Spleen (tissue), 7 donors: ENCODE measurements at regions not wholly inside any gene's neighbourhood (a gene's known extent, or its start where the extent isn't known, plus 50 kb on each side); places are given as distances from the start of the nearest gene placed in this dataset.

ENCODE experiments used
- CTCF ChIP-seq, 11 experiments: fragments of 200-600 bp in 7 of 11; fragments of 450-650 bp in 4 of 11; sonication (generic) in 4 of 11; IDR thresholded peaks in 8 of 11; conservative IDR thresholded peaks in 3 of 11; 1 replicate in 7 of 11; 2 replicates in 4 of 11; pipeline versions ENCODE4 v1.4.0 to v1.8.0; 2016 to 2021; ENCODE audit warnings: antibody characterized with exemption in 11 of 11, inconsistent platforms in 4 of 11, mild to moderate bottlenecking in 1 of 11
- POLR2A ChIP-seq, 3 donors: fragments of 450-650 bp; IDR thresholded peaks; one replicate each; pipeline ENCODE4 v1.5.1; 2017; ENCODE audit warnings: antibody characterized with exemption in 3 of 3, mild to moderate bottlenecking in 1 of 3
- donor health status: DM: no; HTN: no; CAD: no; lungs with moderate emphysema.
- donor health status: DM: no; HTN: no; CAD: no.
- donor health status: DM: no; HTN: no; CAD: no.

GRCh38 chr2:51268191-51268590 is 236.3 kb upstream of the NRXN1 start:
- TF ChIP-seq CTCF (IDR thresholded peaks at IDR 0.05 in 8 of 11, conservative IDR thresholded peaks at IDR 0.05 in 3 of 11) = no peak
- TF ChIP-seq POLR2A (IDR thresholded peaks at IDR 0.05) = no peak
